DND-41 (cell line): ENCODE measurements at regions not wholly inside any gene's neighbourhood (a gene's known extent, or its start where the extent isn't known, plus 50 kb on each side); places are given as distances from the start of the nearest gene placed in this dataset.

Experiments
- ATAC-seq: fragments of 200-7000 bp; cut with Tn5 transposase; 3 replicates; pipeline ENCODE4 v1.9.1; 2021; ENCODE audit warnings: low read depth; ENCODE audit not compliant: insufficient read depth
- DNase-seq: peaks from one replicate; pipeline ENCODE4 v3.0.0-alpha.2; 2020
- H2AFZ ChIP-seq: 2 replicates; pipeline ENCODE4 v1.6.0; 2012; ENCODE audit warnings: low read depth, low read length
- H3K27ac ChIP-seq: 2 replicates; pipeline ENCODE4 v1.5.1; 2012; ENCODE audit warnings: low read length, inconsistent platforms
- H3K27me3 ChIP-seq: fragments of 200-600 bp; sonication (generic); 2 replicates; pipeline ENCODE4 v1.6.0; 2012; ENCODE audit warnings: low read length, mild to moderate bottlenecking, inconsistent platforms; ENCODE audit not compliant: insufficient read depth, poor library complexity
- H3K36me3 ChIP-seq: 2 replicates; pipeline ENCODE4 v1.5.1; 2012; ENCODE audit warnings: low read length, inconsistent platforms; ENCODE audit not compliant: insufficient read depth
- H3K4me1 ChIP-seq: 2 replicates; pipeline ENCODE4 v1.5.1; 2012; ENCODE audit warnings: mild to moderate bottlenecking, low read length; ENCODE audit not compliant: insufficient read depth
- H3K4me2 ChIP-seq: 2 replicates; pipeline ENCODE4 v1.6.0; 2012; ENCODE audit warnings: mild to moderate bottlenecking, moderate library complexity, low read length, inconsistent platforms; ENCODE audit not compliant: insufficient read depth
- H3K4me3 ChIP-seq, 2 experiments: fragments of 200-600 bp in 1 of 2; shearing (Covaris generic) in 1 of 2; 2 replicates each; pipeline ENCODE4 v1.5.1; 2012 to 2016; ENCODE audit warnings: inconsistent platforms in 2 of 2, low read length in 2 of 2, mild to moderate bottlenecking in 2 of 2, low read depth in 1 of 2, moderate library complexity in 1 of 2
- H3K79me2 ChIP-seq: 2 replicates; pipeline ENCODE4 v1.6.0; 2012; ENCODE audit warnings: low read length, inconsistent platforms; ENCODE audit not compliant: insufficient read depth
- H3K9ac ChIP-seq: 2 replicates; pipeline ENCODE4 v1.6.0; 2012; ENCODE audit warnings: low read depth, mild to moderate bottlenecking, inconsistent platforms, low read length, moderate library complexity
- H3K9me3 ChIP-seq: 2 replicates; pipeline ENCODE4 v1.5.1; 2012; ENCODE audit warnings: low read length, moderate library complexity, mild to moderate bottlenecking, inconsistent platforms; ENCODE audit not compliant: insufficient read depth, severe bottlenecking
- H4K20me1 ChIP-seq: 2 replicates; pipeline ENCODE4 v1.6.0; 2012; ENCODE audit warnings: low read length; ENCODE audit not compliant: insufficient read depth
- EZH2 ChIP-seq: IDR thresholded peaks from 3 replicates; pipeline ENCODE4 v1.6.1; 2012; ENCODE audit warnings: borderline replicate concordance, low read depth, mild to moderate bottlenecking, moderate library complexity, low read length, inconsistent platforms; ENCODE audit not compliant: severe bottlenecking
- TF ChIP-seq, protein P1 (sequence below): IDR thresholded peaks from 2 replicates; pipeline ENCODE4 v1.5.1; 2012; ENCODE audit warnings: borderline replicate concordance, low read length, moderate library complexity, mild to moderate bottlenecking; ENCODE audit not compliant: poor library complexity, severe bottlenecking; ENCODE audit errors: extremely low read depth

DNA sequence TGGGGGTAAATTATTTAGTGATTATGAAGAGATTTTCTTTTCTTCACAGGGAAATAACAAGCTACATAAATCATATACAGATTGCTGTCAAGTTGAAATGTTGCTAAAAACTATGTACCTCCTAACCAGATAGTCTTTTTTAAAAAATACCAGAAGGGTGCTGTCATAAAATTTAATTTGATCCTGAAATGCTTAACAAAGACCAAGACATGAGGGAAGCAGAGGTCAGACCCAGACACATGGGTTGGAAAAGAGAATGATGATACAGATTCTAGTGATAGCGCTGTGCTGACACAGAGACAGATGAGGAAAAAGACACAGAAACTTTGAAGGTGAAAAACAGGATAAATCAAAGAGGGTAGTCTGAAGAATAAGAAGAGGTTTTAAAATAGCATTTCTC is 573.1 kb downstream of the HACE1 start:
- TF ChIP-seq, protein P1, sequence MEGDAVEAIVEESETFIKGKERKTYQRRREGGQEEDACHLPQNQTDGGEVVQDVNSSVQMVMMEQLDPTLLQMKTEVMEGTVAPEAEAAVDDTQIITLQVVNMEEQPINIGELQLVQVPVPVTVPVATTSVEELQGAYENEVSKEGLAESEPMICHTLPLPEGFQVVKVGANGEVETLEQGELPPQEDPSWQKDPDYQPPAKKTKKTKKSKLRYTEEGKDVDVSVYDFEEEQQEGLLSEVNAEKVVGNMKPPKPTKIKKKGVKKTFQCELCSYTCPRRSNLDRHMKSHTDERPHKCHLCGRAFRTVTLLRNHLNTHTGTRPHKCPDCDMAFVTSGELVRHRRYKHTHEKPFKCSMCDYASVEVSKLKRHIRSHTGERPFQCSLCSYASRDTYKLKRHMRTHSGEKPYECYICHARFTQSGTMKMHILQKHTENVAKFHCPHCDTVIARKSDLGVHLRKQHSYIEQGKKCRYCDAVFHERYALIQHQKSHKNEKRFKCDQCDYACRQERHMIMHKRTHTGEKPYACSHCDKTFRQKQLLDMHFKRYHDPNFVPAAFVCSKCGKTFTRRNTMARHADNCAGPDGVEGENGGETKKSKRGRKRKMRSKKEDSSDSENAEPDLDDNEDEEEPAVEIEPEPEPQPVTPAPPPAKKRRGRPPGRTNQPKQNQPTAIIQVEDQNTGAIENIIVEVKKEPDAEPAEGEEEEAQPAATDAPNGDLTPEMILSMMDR, result no peak
- TF ChIP-seq EZH2, result no peak
- H3K4me2 ChIP-seq, result no peak overlapping the region
- H2AFZ ChIP-seq, result no peak overlapping the region
- no peaks in the 10 kb centered on the region for H3K79me2 ChIP-seq
- no peak for ATAC-seq
- no peaks in the 10 kb centered on the region for H3K4me1 ChIP-seq
- no peak for DNase-seq
- H3K9ac ChIP-seq, result no peak overlapping the region
- H3K36me3 ChIP-seq, result no peaks in the 10 kb centered on the region
- H3K27ac ChIP-seq, result no peak overlapping the region
- no peaks in the 10 kb centered on the region for H3K9me3 ChIP-seq
- H4K20me1 ChIP-seq, result no peaks in the 10 kb centered on the region
- no peaks in the 10 kb centered on the region for H3K27me3 ChIP-seq
- H3K4me3 ChIP-seq, result no peak overlapping the region

DNA sequence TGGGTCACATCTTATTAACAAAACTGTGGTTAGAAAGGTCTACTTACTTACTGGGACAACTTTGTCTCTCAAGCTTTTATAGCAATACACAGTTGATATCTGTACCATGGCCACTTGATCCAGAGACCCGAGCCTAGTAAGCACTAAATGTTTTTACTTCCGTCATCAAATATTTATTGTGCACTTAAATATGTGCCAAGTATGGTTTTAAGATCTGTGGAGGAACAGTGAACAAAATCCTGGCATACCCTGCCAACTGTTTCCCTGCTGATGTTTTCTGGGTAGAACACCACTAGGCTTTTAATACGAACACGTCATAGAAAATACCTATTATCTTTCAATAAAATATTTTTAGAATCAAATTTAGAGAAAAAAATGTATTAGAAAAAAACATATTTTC is 574.8 kb downstream of the HACE1 start:
- no peaks in the 10 kb centered on the region for H3K4me1 ChIP-seq
- no peaks in the 10 kb centered on the region for H3K9me3 ChIP-seq
- no peaks in the 10 kb centered on the region for H3K27me3 ChIP-seq
- no peak overlapping the region for H3K9ac ChIP-seq
- no peaks in the 10 kb centered on the region for H3K79me2 ChIP-seq
- ATAC-seq, result no peak
- H4K20me1 ChIP-seq, result no peaks in the 10 kb centered on the region
- H3K27ac ChIP-seq, result no peak overlapping the region
- H3K4me2 ChIP-seq, result no peak overlapping the region
- DNase-seq, result no peak
- no peaks in the 10 kb centered on the region for H3K36me3 ChIP-seq
- H3K4me3 ChIP-seq, result no peak overlapping the region
- no peak overlapping the region for H2AFZ ChIP-seq
- TF ChIP-seq EZH2, result no peak
- TF ChIP-seq, protein P1, result no peak

DNA sequence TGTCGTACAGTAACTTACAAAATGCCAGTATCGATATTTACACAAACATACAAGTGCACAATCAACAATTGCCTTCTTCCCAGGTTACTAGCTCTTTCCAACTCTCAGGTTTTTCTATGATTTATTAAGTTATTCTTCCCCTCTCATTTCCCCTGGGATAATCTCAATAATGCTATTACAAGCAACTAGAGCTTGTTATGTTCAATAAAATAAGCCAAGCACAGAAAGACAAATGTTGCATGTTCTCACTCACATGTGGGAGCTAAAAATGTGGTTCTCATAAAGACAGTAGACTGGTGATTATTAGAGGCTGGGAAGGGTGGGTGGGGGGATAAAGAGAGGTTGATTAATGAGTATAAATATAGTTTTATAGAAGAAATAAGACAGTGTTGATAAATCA is 577.1 kb downstream of the HACE1 start:
- TF ChIP-seq, protein P1, result no peak
- TF ChIP-seq EZH2, result no peak
- Histone ChIP-seq H3K27ac (no peak overlapping the region), H3K79me2 (no peaks in the 10 kb centered on the region), H3K9me3 (no peaks in the 10 kb centered on the region), H3K36me3 (no peaks in the 10 kb centered on the region), H2AFZ (no peak overlapping the region), H3K9ac (no peak overlapping the region), H4K20me1 (no peaks in the 10 kb centered on the region), H3K4me2 (no peak overlapping the region), H3K4me3 (no peak overlapping the region), H3K4me1 (no peaks in the 10 kb centered on the region), H3K27me3 (no peaks in the 10 kb centered on the region)
- DNase-seq (no peak), ATAC-seq (no peak)

DNA sequence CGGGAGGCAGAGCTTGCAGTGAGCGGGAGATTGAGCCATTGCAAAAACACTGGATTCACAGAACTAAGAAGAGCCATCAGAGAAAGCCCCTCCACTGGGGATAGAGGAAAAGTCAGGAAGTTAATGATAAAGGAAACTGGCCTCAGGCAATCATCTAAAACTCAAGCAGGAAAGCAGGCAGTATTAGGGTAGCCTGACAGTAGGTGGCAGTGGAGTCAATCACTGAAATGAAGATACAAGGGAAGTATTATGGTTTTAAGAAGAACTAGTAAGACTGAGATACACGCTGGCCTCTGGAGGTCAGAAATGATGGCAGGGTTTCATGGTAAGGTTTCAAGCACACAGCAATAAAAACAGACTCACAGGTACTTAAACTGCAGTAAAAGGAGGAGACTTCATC is 578.3 kb downstream of the HACE1 start:
- no peak for DNase-seq
- ATAC-seq, result no peak
- Histone ChIP-seq H4K20me1 (no peaks in the 10 kb centered on the region), H2AFZ (no peak overlapping the region), H3K27ac (no peak overlapping the region), H3K79me2 (no peaks in the 10 kb centered on the region), H3K4me3 (no peak overlapping the region), H3K4me1 (no peaks in the 10 kb centered on the region), H3K9me3 (no peaks in the 10 kb centered on the region), H3K9ac (no peak overlapping the region), H3K36me3 (no peaks in the 10 kb centered on the region), H3K4me2 (no peak overlapping the region), H3K27me3 (no peaks in the 10 kb centered on the region)
- TF ChIP-seq EZH2, result no peak
- TF ChIP-seq, protein P1, result no peak
